HG03442 (cell line): ENCODE measurements at regions not wholly inside any gene's neighbourhood (a gene's known extent, or its start where the extent isn't known, plus 50 kb on each side); places are given as distances from the start of the nearest gene placed in this dataset.
A peak's percentile ranks its signal among the peaks of the same experiment; 100 is the strongest.
"Not testable (repeated sequence)": the region's sequence is repeated elsewhere in the genome, so short reads cannot be mapped to it uniquely, and the experiment has no call there.

Experiments used
- ATAC-seq: cut with Tn5 transposase; IDR thresholded peaks from one replicate; pipeline ENCODE4 v1.9.1; 2021; ENCODE audit warnings: mild to moderate bottlenecking, moderate library complexity; ENCODE audit not compliant: unreplicated experiment

- no peak for ATAC-seq
Measured at GRCh38 chr3:144773350-144773749, 801.7 kb downstream of the DIPK2A start.

- no peak for ATAC-seq
Measured at GRCh38 chr3:144774897-144775296, 803.3 kb downstream of the DIPK2A start.

GRCh38 chr3:144775551-144775950, 803.9 kb downstream of the DIPK2A start:
- no peak for ATAC-seq

- ATAC-seq = no peak
Measured at GRCh38 chr3:144777906-144778305, 806.3 kb downstream of the DIPK2A start.

GRCh38 chr3:144791034-144791433, 819.4 kb downstream of the DIPK2A start:
- ATAC-seq = no peak

GRCh38 chr3:144801890-144802289, 830.3 kb downstream of the DIPK2A start:
- no peak for ATAC-seq

- ATAC-seq = no peak
Measured at GRCh38 chr3:144809380-144809779, 837.8 kb downstream of the DIPK2A start.

- peak; percentile 97 for ATAC-seq
Measured at GRCh38 chr3:144810160-144810559, 838.5 kb downstream of the DIPK2A start.

GRCh38 chr3:144815655-144816054, 844.0 kb downstream of the DIPK2A start:
- ATAC-seq = no peak

- no peak for ATAC-seq
Measured at GRCh38 chr3:144816323-144816722, 844.7 kb downstream of the DIPK2A start.

- ATAC-seq = no peak
Measured at GRCh38 chr3:144818973-144819372, 847.4 kb downstream of the DIPK2A start.

GRCh38 chr3:144820232-144820631, 848.6 kb downstream of the DIPK2A start:
- not testable (repeated sequence) for ATAC-seq

- ATAC-seq = no peak
Measured at GRCh38 chr3:144820726-144821125, 849.1 kb downstream of the DIPK2A start.

- ATAC-seq = no peak
Measured at GRCh38 chr3:144821583-144821982, 850.0 kb downstream of the DIPK2A start.

GRCh38 chr3:144822671-144823070, 851.0 kb downstream of the DIPK2A start:
- ATAC-seq = no peak

GRCh38 chr3:144831955-144832716, 860.5 kb downstream of the DIPK2A start:
- ATAC-seq = no peak

- no peak for ATAC-seq
Measured at GRCh38 chr3:144839991-144840390, 868.4 kb downstream of the DIPK2A start.

- no peak for ATAC-seq
Measured at GRCh38 chr3:144840866-144841265, 869.2 kb downstream of the DIPK2A start.

GRCh38 chr3:144843099-144843498, 871.5 kb downstream of the DIPK2A start:
- ATAC-seq = no peak

- no peak for ATAC-seq
Measured at GRCh38 chr3:144852999-144853398, 881.4 kb downstream of the DIPK2A start.

- not testable (repeated sequence) for ATAC-seq
Measured at GRCh38 chr3:144854020-144854419, 882.4 kb downstream of the DIPK2A start.

GRCh38 chr3:144859161-144859560, 887.5 kb downstream of the DIPK2A start:
- no peak for ATAC-seq

GRCh38 chr3:144864646-144865045, 893.0 kb downstream of the DIPK2A start:
- no peak for ATAC-seq
